Smooth muscle cell (in vitro differentiated cells): ENCODE measurements at regions not wholly inside any gene's neighbourhood (a gene's known extent, or its start where the extent isn't known, plus 50 kb on each side); places are given as distances from the start of the nearest gene placed in this dataset.

Experiments
- DNase-seq: peaks from one replicate; lab custom pipeline; 2025; ENCODE audit not compliant: unreplicated experiment; lab: John Stamatoyannopoulos, UW
- H2AFZ ChIP-seq: fragments of 200-600 bp; sonication (generic); 2 replicates; pipeline ENCODE4 v1.6.0; 2016; ENCODE audit warnings: antibody characterized with exemption, low read depth, mild to moderate bottlenecking
- H3F3A ChIP-seq: fragments of 200-600 bp; sonication (generic); 2 replicates; pipeline ENCODE4 v1.6.0; 2017; ENCODE audit warnings: antibody characterized with exemption, low read depth
- H3K27ac ChIP-seq: fragments of 200-600 bp; sonication (generic); 2 replicates; pipeline ENCODE4 v1.5.1; 2016; ENCODE audit warnings: low read depth, mild to moderate bottlenecking
- H3K27me3 ChIP-seq: fragments of 200-600 bp; sonication (generic); 2 replicates; pipeline ENCODE4 v1.6.1; 2016; ENCODE audit warnings: low read depth, mild to moderate bottlenecking
- H3K36me3 ChIP-seq: fragments of 200-600 bp; sonication (generic); 2 replicates; pipeline ENCODE4 v1.5.1; 2016; ENCODE audit warnings: low read depth
- H3K4me1 ChIP-seq: fragments of 200-600 bp; sonication (generic); 2 replicates; pipeline ENCODE4 v1.5.1; 2016; ENCODE audit warnings: low read depth
- H3K4me2 ChIP-seq: fragments of 200-600 bp; sonication (generic); 2 replicates; pipeline ENCODE4 v1.6.0; 2016; ENCODE audit warnings: mild to moderate bottlenecking
- H3K4me3 ChIP-seq: fragments of 200-600 bp; sonication (generic); 2 replicates; pipeline ENCODE4 v1.5.1; 2016; ENCODE audit warnings: mild to moderate bottlenecking
- H3K79me2 ChIP-seq: fragments of 200-600 bp; sonication (generic); 2 replicates; pipeline ENCODE4 v1.6.0; 2016; ENCODE audit warnings: low read depth, mild to moderate bottlenecking
- H3K9ac ChIP-seq: fragments of 200-600 bp; sonication (generic); 2 replicates; pipeline ENCODE4 v1.6.0; 2016; ENCODE audit warnings: low read depth
- H3K9me3 ChIP-seq: fragments of 200-600 bp; sonication (generic); replicated peaks from 2 replicates; pipeline ENCODE4 v1.5.1; 2016; ENCODE audit warnings: low read depth
- H4K20me1 ChIP-seq: fragments of 200-600 bp; sonication (generic); 2 replicates; pipeline ENCODE4 v1.6.0; 2016; ENCODE audit warnings: low read depth
- CTCF ChIP-seq: fragments of 200-600 bp; sonication (generic); IDR thresholded peaks from 2 replicates; pipeline ENCODE4 v1.5.1; 2017; ENCODE audit warnings: borderline replicate concordance, mild to moderate bottlenecking, antibody characterized with exemption; ENCODE audit not compliant: insufficient read depth, poor library complexity, severe bottlenecking
- WGBS: methylation state at CpG from one replicate; pipeline ENCODE4 v1.1.7; 2016; ENCODE audit warnings: low lambda C conversion rate; 5-methylcytosine and 5-hydroxymethylcytosine counted together

DNA sequence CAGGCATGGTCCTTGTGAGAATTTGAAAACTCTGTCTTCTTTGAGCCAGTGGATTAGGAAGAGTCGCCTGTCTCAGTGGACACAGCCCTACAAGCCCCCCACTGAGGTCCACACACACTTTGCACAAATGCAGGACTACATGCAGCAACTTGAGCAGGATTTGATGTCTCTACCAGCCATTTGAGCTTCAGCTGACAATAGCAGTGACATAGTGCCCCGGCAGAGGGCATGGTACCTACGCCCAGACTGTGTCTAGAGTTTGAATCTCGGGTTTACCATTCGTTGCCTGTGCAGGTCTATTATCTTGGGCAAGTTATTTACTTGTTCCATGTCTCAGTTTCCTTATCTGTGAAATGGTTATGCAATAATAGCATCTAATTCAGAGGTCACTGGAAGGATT, 580.1 kb downstream of the TFAP2B start:
- Histone ChIP-seq H3K4me1 (no peaks in the 10 kb centered on the region), H3K4me3 (no peak overlapping the region), H3K27me3 (no peaks in the 10 kb centered on the region), H3K9ac (no peak overlapping the region), H3F3A (no peaks in the 10 kb centered on the region), H3K27ac (no peak overlapping the region), H4K20me1 (no peaks in the 10 kb centered on the region), H3K4me2 (no peak overlapping the region), H3K9me3 (no peaks in the 10 kb centered on the region), H3K79me2 (no peaks in the 10 kb centered on the region), H2AFZ (no peak overlapping the region), H3K36me3 (no peaks in the 10 kb centered on the region)
- no peak for TF ChIP-seq CTCF
- DNase-seq, result no peak
- 89% methylated on average over 5 of the region's 5 CpGs for WGBS

- WGBS, result 96% methylated on average over 25 of the region's 25 CpGs
- Histone ChIP-seq H3K27ac (no peak overlapping the region), H3K9ac (no peak overlapping the region), H3K79me2 (no peaks in the 10 kb centered on the region), H2AFZ (no peak overlapping the region), H3K36me3 (no peaks in the 10 kb centered on the region), H3K4me3 (no peak overlapping the region), H3F3A (no peaks in the 10 kb centered on the region), H3K4me1 (no peaks in the 10 kb centered on the region), H3K4me2 (no peak overlapping the region), H3K9me3 (no peaks in the 10 kb centered on the region), H4K20me1 (no peaks in the 10 kb centered on the region), H3K27me3 (peaks cover 7% of the 10 kb centered on the region)
- TF ChIP-seq CTCF, result no peak
- DNase-seq, result no peak
Measured at GRCh38 chr6:51410453-51410852, 591.8 kb downstream of the TFAP2B start.

- no peak for DNase-seq
- H2AFZ ChIP-seq, result no peak overlapping the region
- H3K27me3 ChIP-seq, result no peaks in the 10 kb centered on the region
- H3K27ac ChIP-seq, result no peak overlapping the region
- H3K9me3 ChIP-seq, result no peaks in the 10 kb centered on the region
- no peak overlapping the region for H3K9ac ChIP-seq
- H3K36me3 ChIP-seq, result no peaks in the 10 kb centered on the region
- no peak overlapping the region for H3K4me3 ChIP-seq
- H4K20me1 ChIP-seq, result no peaks in the 10 kb centered on the region
- H3F3A ChIP-seq, result no peaks in the 10 kb centered on the region
- TF ChIP-seq CTCF, result no peak
- no peaks in the 10 kb centered on the region for H3K4me1 ChIP-seq
- H3K79me2 ChIP-seq, result no peaks in the 10 kb centered on the region
- peak overlapping the region; percentile 9 for H3K4me2 ChIP-seq
- WGBS, result 57% methylated on average over 4 of the region's 4 CpGs
Measured at GRCh38 chr6:51411496-51412125, 592.9 kb downstream of the TFAP2B start.

DNA sequence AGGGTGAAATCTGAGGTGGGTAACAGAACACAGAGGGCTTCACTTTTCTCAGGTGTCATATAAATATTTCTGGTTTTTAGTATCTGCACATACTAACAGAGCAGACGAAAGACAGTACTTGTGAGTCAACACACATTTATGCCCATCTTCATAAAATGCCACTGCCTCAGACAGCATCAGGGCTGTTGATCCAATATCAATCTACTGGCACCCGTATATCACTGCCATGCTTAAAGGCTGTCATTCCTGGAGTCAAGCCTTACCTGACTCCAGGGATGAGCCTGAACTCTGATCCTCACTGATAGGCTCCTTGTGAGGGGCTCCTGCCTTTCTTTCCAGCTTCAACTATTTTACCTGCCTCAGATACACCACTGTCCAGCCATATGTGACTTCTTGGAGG, 595.7 kb downstream of the TFAP2B start:
- Histone ChIP-seq H3K27ac (no peak overlapping the region), H3K4me2 (no peak overlapping the region), H3K4me1 (no peaks in the 10 kb centered on the region), H4K20me1 (no peaks in the 10 kb centered on the region), H3K27me3 (no peaks in the 10 kb centered on the region), H3K4me3 (no peak overlapping the region), H2AFZ (no peak overlapping the region), H3K79me2 (no peaks in the 10 kb centered on the region), H3K9me3 (no peaks in the 10 kb centered on the region), H3K9ac (no peak overlapping the region), H3F3A (no peaks in the 10 kb centered on the region), H3K36me3 (no peaks in the 10 kb centered on the region)
- 84% methylated on average over 2 of the region's 2 CpGs for WGBS
- DNase-seq, result no peak
- TF ChIP-seq CTCF, result no peak
